HEK293 (cell line): ENCODE measurements at regions not wholly inside any gene's neighbourhood (a gene's known extent, or its start where the extent isn't known, plus 50 kb on each side); places are given as distances from the start of the nearest gene placed in this dataset.

Source experiments
- CTCF ChIA-PET: fragments of 350-600 bp; formaldehyde crosslinking; extraction: SDS; loops from one replicate; lab custom pipeline; 2021; ENCODE audit warnings: antibody characterized with exemption; lab: Yijun Ruan, JAX
- POLR2A ChIA-PET: fragments of 300-600 bp; formaldehyde crosslinking; extraction: SDS; loops from one replicate; lab custom pipeline; 2020; ENCODE audit warnings: antibody characterized with exemption, inconsistent platforms; lab: Yijun Ruan, JAX
- H3K27ac ChIP-seq: fragments of 200-500 bp; sonication (Bioruptor generic); 2 replicates; pipeline ENCODE4 v1.5.1; 2014; ENCODE audit warnings: low read depth, low read length, control low read depth, inconsistent platforms; ENCODE audit errors: extremely low read depth
- H3K36me3 ChIP-seq, 2 experiments: fragments of 200-500 bp in 1 of 2; sonication (Bioruptor generic) in 1 of 2; 1 replicate in 1 of 2; 2 replicates in 1 of 2; pipeline ENCODE4 v1.5.1; 2014 to 2017; ENCODE audit warnings: inconsistent platforms in 2 of 2, low read length in 2 of 2; ENCODE audit not compliant: control insufficient read depth in 2 of 2, insufficient read depth in 1 of 2
- H3K4me1 ChIP-seq: fragments of 200-500 bp; sonication (Bioruptor generic); 2 replicates; pipeline ENCODE4 v1.5.1; 2014; ENCODE audit warnings: mild to moderate bottlenecking, low read length, inconsistent platforms; ENCODE audit not compliant: control insufficient read depth, insufficient read depth
- H3K4me3 ChIP-seq: 2 replicates; pipeline ENCODE4 v1.5.1; 2011; ENCODE audit warnings: low read depth, mild to moderate bottlenecking, control low read depth, low read length, moderate library complexity
- H3K9me3 ChIP-seq: fragments of 200-500 bp; sonication (Bioruptor generic); 2 replicates; pipeline ENCODE4 v1.5.1; 2014; ENCODE audit warnings: low read depth, low read length, inconsistent platforms; ENCODE audit not compliant: control insufficient read depth, insufficient read depth
- BCL11B ChIP-seq: fragments of 450-650 bp; formaldehyde crosslinking; IDR thresholded peaks from 2 replicates; pipeline ENCODE4 v1.5.1; 2016; ENCODE audit warnings: low read depth, missing biosample characterization, missing genetic modification characterization
- KLF1 ChIP-seq: fragments of 450-650 bp; formaldehyde crosslinking; IDR thresholded peaks from 2 replicates; pipeline ENCODE4 v1.5.1; 2016; ENCODE audit warnings: missing biosample characterization, missing genetic modification characterization
- KLF10 ChIP-seq: fragments of 450-650 bp; IDR thresholded peaks from 2 replicates; pipeline ENCODE4 v1.5.1; 2018; ENCODE audit warnings: missing biosample characterization, mild to moderate bottlenecking, missing genetic modification characterization
- MZF1 ChIP-seq: fragments of 450-650 bp; formaldehyde crosslinking; IDR thresholded peaks from 2 replicates; pipeline ENCODE4 v1.5.1; 2017; ENCODE audit warnings: missing biosample characterization, missing genetic modification characterization, borderline replicate concordance
- SALL2 ChIP-seq: fragments of 450-650 bp; formaldehyde crosslinking; IDR thresholded peaks from 2 replicates; pipeline ENCODE4 v1.5.0; 2017; ENCODE audit warnings: missing biosample characterization, mild to moderate bottlenecking, missing genetic modification characterization, borderline replicate concordance
- SP3 ChIP-seq: fragments of 450-650 bp; formaldehyde crosslinking; IDR thresholded peaks from 2 replicates; pipeline ENCODE4 v1.5.1; 2016; ENCODE audit warnings: missing biosample characterization, missing genetic modification characterization
- SP7 ChIP-seq: fragments of 450-650 bp; formaldehyde crosslinking; IDR thresholded peaks from 2 replicates; pipeline ENCODE4 v1.5.1; 2016; ENCODE audit warnings: missing biosample characterization, missing genetic modification characterization
- TRIM28 ChIP-seq: IDR thresholded peaks from 2 replicates; pipeline ENCODE4 v1.6.1; 2011; ENCODE audit warnings: low read length, control low read depth, borderline replicate concordance
- YY1 ChIP-seq: fragments of 450-650 bp; formaldehyde crosslinking; IDR thresholded peaks from 2 replicates; pipeline ENCODE4 v1.5.1; 2018; ENCODE audit warnings: missing biosample characterization, missing genetic modification characterization
- ZIC2 ChIP-seq: fragments of 450-650 bp; formaldehyde crosslinking; IDR thresholded peaks from 2 replicates; pipeline ENCODE4 v1.5.1; 2016; ENCODE audit warnings: missing biosample characterization, missing genetic modification characterization
- ZNF140 ChIP-seq: fragments of 450-650 bp; formaldehyde crosslinking; IDR thresholded peaks from 2 replicates; pipeline ENCODE4 v1.5.1; 2016; ENCODE audit warnings: missing biosample characterization, missing genetic modification characterization
- ZNF155 ChIP-seq: fragments of 450-650 bp; formaldehyde crosslinking; IDR thresholded peaks from 2 replicates; pipeline ENCODE4 v1.5.1; 2016; ENCODE audit warnings: missing biosample characterization, missing genetic modification characterization
- ZNF394 ChIP-seq: fragments of 450-650 bp; formaldehyde crosslinking; IDR thresholded peaks from 2 replicates; pipeline ENCODE4 v1.5.1; 2016; ENCODE audit warnings: missing biosample characterization, missing genetic modification characterization, mild to moderate bottlenecking, moderate library complexity, borderline replicate concordance
- ZNF544 ChIP-seq: fragments of 450-650 bp; formaldehyde crosslinking; IDR thresholded peaks from 2 replicates; pipeline ENCODE4 v1.5.0; 2017; ENCODE audit warnings: missing biosample characterization, missing genetic modification characterization
- ZNF610 ChIP-seq: fragments of 450-650 bp; formaldehyde crosslinking; IDR thresholded peaks from 2 replicates; pipeline ENCODE4 v1.5.1; 2016; ENCODE audit warnings: missing biosample characterization, missing genetic modification characterization, borderline replicate concordance
- TF ChIP-seq, protein P1 (sequence below): fragments of 450-650 bp; formaldehyde crosslinking; IDR thresholded peaks from 2 replicates; pipeline ENCODE4 v1.5.1; 2016; ENCODE audit warnings: missing biosample characterization, missing genetic modification characterization
- TF ChIP-seq, protein P2 (sequence below): fragments of 450-650 bp; formaldehyde crosslinking; IDR thresholded peaks from 2 replicates; pipeline ENCODE4 v1.5.1; 2016; ENCODE audit warnings: missing biosample characterization, missing genetic modification characterization, borderline replicate concordance
- TF ChIP-seq, protein P3 (sequence below): IDR thresholded peaks from 2 replicates; pipeline ENCODE4 v1.6.1; 2011; ENCODE audit warnings: mild to moderate bottlenecking, low read depth, low read length, borderline replicate concordance

DNA sequence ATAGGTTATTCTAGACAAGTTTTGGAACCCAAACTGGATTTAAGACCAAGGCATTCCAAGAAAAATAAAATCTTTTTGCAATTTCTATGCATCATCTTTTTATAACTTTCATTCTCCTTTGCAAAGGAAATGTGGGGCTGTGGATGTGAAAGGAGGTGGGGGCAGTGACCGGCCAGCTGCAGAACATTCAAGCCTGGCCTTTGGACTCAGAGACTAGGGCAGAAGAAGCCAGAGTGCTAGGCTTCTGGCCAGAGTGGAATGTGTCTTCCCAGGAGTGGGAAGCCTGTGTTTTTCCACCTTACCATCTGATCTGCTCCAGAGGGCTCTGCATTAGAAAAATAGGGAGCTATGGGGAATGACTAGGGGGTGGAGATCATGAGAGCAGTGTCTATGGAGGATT is 148.5 kb downstream of the C9orf152 start (continued):
- TF ChIP-seq, protein P1, sequence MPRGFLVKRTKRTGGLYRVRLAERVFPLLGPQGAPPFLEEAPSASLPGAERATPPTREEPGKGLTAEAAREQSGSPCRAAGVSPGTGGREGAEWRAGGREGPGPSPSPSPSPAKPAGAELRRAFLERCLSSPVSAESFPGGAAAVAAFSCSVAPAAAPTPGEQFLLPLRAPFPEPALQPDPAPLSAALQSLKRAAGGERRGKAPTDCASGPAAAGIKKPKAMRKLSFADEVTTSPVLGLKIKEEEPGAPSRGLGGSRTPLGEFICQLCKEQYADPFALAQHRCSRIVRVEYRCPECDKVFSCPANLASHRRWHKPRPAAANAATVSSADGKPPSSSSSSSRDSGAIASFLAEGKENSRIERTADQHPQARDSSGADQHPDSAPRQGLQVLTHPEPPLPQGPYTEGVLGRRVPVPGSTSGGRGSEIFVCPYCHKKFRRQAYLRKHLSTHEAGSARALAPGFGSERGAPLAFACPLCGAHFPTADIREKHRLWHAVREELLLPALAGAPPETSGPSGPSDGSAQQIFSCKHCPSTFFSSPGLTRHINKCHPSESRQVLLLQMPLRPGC (tag by site-specific recombination): no peak
- no peak for TF ChIP-seq ZIC2
- TF ChIP-seq SALL2 (tag by site-specific recombination): no peak
- no peak for TF ChIP-seq ZNF155 (tag by site-specific recombination)

DNA sequence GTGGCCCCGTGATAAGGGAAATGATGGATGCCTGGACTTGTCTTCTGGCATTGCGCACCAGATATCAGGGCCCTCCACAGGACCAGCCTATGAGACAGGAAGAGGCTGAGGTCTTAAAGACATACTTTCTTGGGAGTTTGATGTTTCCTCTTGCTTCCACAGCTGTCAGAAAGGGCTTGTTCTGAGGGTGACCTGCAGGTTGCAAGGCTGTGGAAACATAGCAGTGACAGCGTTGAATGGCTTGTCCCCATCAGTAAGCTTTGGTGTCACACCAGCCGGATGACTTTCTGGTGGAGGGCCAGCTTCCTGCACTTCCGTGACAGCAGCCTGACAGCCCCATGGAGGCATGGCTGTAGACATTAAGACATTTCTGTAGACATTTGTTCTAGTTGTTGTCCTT is 143.2 kb downstream of the C9orf152 start:
- H3K4me3 ChIP-seq: no peak overlapping the region
- no peaks in the 10 kb centered on the region for H3K4me1 ChIP-seq
- POLR2A ChIA-PET: no interaction called here
- H3K9me3 ChIP-seq: no peaks in the 10 kb centered on the region
- no peaks in the 10 kb centered on the region for H3K36me3 ChIP-seq
- H3K27ac ChIP-seq: no peak overlapping the region
- TF ChIP-seq TRIM28 (no peak), KLF10 (no peak), ZNF140 (no peak), BCL11B (tag by site-specific recombination) (no peak), ZNF394 (tag by site-specific recombination) (no peak), MZF1 (no peak), KLF1 (no peak), ZNF544 (no peak), SP3 (tag by site-specific recombination) (no peak), SP7 (no peak), ZNF610 (tag by site-specific recombination) (no peak), YY1 (tag by site-specific recombination) (no peak)
- TF ChIP-seq, protein P2, sequence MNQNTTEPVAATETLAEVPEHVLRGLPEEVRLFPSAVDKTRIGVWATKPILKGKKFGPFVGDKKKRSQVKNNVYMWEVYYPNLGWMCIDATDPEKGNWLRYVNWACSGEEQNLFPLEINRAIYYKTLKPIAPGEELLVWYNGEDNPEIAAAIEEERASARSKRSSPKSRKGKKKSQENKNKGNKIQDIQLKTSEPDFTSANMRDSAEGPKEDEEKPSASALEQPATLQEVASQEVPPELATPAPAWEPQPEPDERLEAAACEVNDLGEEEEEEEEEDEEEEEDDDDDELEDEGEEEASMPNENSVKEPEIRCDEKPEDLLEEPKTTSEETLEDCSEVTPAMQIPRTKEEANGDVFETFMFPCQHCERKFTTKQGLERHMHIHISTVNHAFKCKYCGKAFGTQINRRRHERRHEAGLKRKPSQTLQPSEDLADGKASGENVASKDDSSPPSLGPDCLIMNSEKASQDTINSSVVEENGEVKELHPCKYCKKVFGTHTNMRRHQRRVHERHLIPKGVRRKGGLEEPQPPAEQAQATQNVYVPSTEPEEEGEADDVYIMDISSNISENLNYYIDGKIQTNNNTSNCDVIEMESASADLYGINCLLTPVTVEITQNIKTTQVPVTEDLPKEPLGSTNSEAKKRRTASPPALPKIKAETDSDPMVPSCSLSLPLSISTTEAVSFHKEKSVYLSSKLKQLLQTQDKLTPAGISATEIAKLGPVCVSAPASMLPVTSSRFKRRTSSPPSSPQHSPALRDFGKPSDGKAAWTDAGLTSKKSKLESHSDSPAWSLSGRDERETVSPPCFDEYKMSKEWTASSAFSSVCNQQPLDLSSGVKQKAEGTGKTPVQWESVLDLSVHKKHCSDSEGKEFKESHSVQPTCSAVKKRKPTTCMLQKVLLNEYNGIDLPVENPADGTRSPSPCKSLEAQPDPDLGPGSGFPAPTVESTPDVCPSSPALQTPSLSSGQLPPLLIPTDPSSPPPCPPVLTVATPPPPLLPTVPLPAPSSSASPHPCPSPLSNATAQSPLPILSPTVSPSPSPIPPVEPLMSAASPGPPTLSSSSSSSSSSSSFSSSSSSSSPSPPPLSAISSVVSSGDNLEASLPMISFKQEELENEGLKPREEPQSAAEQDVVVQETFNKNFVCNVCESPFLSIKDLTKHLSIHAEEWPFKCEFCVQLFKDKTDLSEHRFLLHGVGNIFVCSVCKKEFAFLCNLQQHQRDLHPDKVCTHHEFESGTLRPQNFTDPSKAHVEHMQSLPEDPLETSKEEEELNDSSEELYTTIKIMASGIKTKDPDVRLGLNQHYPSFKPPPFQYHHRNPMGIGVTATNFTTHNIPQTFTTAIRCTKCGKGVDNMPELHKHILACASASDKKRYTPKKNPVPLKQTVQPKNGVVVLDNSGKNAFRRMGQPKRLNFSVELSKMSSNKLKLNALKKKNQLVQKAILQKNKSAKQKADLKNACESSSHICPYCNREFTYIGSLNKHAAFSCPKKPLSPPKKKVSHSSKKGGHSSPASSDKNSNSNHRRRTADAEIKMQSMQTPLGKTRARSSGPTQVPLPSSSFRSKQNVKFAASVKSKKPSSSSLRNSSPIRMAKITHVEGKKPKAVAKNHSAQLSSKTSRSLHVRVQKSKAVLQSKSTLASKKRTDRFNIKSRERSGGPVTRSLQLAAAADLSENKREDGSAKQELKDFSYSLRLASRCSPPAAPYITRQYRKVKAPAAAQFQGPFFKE (tag by site-specific recombination): no peak
- TF ChIP-seq, protein P3, sequence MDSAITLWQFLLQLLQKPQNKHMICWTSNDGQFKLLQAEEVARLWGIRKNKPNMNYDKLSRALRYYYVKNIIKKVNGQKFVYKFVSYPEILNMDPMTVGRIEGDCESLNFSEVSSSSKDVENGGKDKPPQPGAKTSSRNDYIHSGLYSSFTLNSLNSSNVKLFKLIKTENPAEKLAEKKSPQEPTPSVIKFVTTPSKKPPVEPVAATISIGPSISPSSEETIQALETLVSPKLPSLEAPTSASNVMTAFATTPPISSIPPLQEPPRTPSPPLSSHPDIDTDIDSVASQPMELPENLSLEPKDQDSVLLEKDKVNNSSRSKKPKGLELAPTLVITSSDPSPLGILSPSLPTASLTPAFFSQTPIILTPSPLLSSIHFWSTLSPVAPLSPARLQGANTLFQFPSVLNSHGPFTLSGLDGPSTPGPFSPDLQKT: no peak
- CTCF ChIA-PET: interaction anchor here (0.6 to 1.7 kb wide), 2 partner anchors 87 to 490 kb away, joined by 3 read pairs; no protein-coding TSS in a partner anchor
